Hematopoietic multipotent progenitor cell treated with erythropoietin and hydrocortisone succinate and interleukin-3 and kit ligand, for 17 days (in vitro differentiated cells): ENCODE measurements at regions not wholly inside any gene's neighbourhood (a gene's known extent, or its start where the extent isn't known, plus 50 kb on each side); places are given as distances from the start of the nearest gene placed in this dataset.

Experiments
- DNase-seq: peaks from one replicate; pipeline ENCODE4 v3.0.0-alpha.2; 2015; ENCODE audit warnings: low spot score

- no peak for DNase-seq
Measured at GRCh38 chr2:67625178-67625577, 228.0 kb downstream of the ETAA1 start.

GRCh38 chr2:67625690-67626475 is 228.8 kb downstream of the ETAA1 start:
- no peak for DNase-seq

- no peak for DNase-seq
Measured at GRCh38 chr2:67626656-67627055, 229.5 kb downstream of the ETAA1 start.

- no peak for DNase-seq
Measured at GRCh38 chr2:67627456-67628207, 230.5 kb downstream of the ETAA1 start.

GRCh38 chr2:67628892-67629291 is 231.8 kb downstream of the ETAA1 start:
- DNase-seq: no peak

GRCh38 chr2:67631483-67631882 is 234.3 kb downstream of the ETAA1 start:
- DNase-seq: no peak

- DNase-seq: no peak
Measured at GRCh38 chr2:67633212-67633856, 236.2 kb downstream of the ETAA1 start.

GRCh38 chr2:67638146-67638545 is 241.0 kb downstream of the ETAA1 start:
- DNase-seq: no peak

GRCh38 chr2:67641312-67642045 is 244.3 kb downstream of the ETAA1 start:
- no peak for DNase-seq

- DNase-seq: no peak
Measured at GRCh38 chr2:67642046-67642382, 244.9 kb downstream of the ETAA1 start.

GRCh38 chr2:67642961-67643360 is 245.8 kb downstream of the ETAA1 start:
- no peak for DNase-seq

- DNase-seq: no peak
Measured at GRCh38 chr2:67645280-67646138, 248.4 kb downstream of the ETAA1 start.

GRCh38 chr2:67646714-67647333 is 249.7 kb downstream of the ETAA1 start:
- no peak for DNase-seq

GRCh38 chr2:67649331-67650261 is 252.5 kb downstream of the ETAA1 start:
- no peak for DNase-seq

GRCh38 chr2:67650291-67651133 is 253.4 kb downstream of the ETAA1 start:
- no peak for DNase-seq

GRCh38 chr2:67651565-67651964 is 254.4 kb downstream of the ETAA1 start:
- DNase-seq: no peak

- no peak for DNase-seq
Measured at GRCh38 chr2:67652679-67653078, 255.5 kb downstream of the ETAA1 start.

GRCh38 chr2:67656875-67657274 is 259.7 kb downstream of the ETAA1 start:
- DNase-seq: no peak

- DNase-seq: no peak
Measured at GRCh38 chr2:67658820-67659219, 261.7 kb downstream of the ETAA1 start.
